ENCODE measurements at regions not wholly inside any gene's neighbourhood (a gene's known extent, or its start where the extent isn't known, plus 50 kb on each side); places are given as distances from the start of the nearest gene placed in this dataset.

DNA sequence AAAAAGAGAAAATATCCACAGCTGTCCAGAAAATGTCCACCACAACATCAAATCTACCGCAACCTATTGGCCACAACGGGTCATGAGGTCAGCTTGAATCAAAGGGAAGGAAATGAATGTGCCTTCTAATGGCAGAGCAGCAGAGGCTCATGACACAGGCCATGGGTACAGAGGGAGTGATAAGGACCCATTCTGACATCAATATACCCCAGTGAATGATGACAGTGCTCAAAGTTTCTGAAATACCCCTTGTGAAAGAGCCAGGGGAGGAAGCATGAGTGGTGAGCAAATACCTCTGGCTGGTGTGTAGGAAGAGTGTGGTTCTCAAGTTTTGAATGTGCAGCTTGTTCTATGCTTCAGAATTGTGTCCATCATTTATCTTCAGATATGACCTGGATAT, 348.2 kb downstream of the IRX1 start:
- no peak for DNase-seq (ENCODE audit: extremely low read depth, low read depth)

DNA sequence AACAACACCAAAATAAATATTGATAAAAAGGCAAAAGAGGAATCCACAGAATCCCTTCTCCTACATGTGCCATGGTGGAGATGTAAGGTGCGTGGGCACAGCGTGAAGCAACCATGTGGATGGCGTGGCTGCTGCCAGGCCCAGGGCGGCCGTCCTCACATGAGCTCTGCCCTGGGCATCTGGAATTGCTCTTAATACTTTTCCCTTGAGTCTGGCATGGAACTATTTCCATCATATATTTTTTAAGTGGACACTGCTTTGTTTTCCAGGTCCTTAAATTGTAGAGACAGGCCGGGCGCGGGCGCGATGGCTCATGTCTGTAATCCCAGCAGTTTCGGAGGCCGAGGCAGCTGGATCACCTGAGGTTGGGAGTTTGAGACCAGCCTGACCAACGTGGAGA, 349.3 kb downstream of the IRX1 start:
- DNase-seq (ENCODE audit: extremely low read depth, low read depth), result no peak

DNA sequence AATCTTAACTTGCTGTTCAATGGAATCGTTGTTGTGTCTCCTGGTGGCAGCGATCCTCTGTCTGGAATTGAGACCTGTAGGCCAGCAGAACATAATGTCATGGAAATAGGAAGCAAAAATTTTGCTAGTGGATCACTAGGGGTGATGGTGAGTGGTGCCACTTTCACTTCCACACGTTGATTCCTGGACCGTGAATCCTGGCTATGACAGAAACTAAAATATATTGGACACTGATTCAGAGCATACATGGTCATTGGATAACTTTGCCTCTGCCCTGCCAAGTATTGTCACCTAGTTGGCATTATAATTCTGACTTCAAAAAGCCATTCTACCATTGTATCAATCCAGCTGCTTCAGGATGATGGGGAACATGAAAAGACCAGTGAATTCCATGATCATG, 353.2 kb downstream of the IRX1 start:
- no peak for DNase-seq (ENCODE audit: extremely low read depth, low read depth)

DNA sequence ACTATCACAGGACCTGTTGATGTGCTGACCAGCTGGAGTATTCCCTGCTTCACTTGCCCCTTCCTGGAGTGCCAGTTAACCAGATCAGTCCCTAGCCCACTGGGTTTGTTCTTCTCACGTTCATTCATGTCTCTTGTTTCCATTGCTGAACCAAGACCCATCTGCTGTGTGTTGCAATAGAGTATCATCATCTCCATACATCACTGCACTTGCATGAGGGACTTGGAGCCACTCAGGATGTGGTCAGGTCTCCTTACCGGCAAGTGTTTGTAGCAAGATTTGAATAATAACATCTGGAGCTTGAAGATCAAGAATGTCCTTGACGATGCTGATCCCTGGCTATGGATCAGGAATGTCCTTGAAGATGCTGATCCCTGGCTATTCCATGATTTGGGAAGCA, 358.6 kb downstream of the IRX1 start:
- DNase-seq (ENCODE audit: extremely low read depth, low read depth), result no peak

DNA sequence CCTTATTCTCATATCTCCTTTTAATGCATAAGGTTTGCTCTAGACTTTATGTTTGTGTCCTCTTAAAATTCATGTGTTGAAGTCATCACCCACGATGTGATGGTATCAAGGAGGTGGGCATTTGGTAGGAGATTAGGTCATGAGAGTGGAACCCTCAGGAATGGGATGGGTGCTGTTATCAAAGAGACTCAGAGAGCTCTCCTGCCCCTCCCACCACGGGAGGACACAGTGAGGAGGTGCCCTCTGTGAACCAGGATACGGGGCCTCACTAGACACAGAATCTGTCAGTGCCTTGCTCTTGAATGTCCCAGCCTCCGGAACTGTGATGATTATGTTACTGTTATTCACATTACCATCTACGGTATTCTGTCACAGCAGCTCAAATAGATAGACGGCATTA, 359.0 kb downstream of the IRX1 start:
- no peak for DNase-seq (ENCODE audit: extremely low read depth, low read depth)

DNA sequence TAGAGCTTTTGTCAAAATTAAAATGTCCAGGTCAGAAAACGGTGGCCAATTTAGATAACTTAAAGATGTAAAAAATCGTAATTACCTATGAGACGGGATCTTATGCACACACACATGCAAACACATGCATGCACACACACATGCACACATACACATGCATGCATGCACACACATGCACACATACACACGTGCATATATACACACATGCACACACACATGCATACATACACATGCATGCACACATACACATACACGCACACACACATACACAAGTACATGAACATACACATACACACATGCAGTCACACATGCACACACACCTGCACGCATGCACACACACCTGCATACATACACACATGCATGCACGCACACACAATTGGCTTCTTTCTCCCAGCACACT, 362.0 kb downstream of the IRX1 start:
- DNase-seq (ENCODE audit: extremely low read depth, low read depth), result no peak

DNA sequence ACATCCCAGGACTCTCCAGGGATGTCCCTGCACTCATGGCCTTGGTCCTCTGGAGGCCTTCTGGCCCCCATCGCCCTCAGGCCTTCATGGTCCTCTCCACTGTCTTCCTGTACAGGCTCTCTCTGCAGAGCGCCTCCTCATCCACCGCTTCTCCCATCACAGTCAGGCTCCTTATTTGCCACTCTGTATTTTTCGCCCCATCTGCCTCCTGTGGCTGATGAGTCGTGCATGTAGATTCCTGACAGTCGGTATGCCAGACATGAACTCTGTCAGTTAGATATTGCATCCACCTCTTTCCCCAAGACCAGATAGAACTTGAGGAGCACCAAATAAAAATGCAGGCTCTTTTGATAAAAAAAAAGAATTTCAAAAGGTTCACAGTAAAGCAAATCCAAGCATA, 362.8 kb downstream of the IRX1 start:
- DNase-seq (ENCODE audit: extremely low read depth, low read depth), result no peak

DNA sequence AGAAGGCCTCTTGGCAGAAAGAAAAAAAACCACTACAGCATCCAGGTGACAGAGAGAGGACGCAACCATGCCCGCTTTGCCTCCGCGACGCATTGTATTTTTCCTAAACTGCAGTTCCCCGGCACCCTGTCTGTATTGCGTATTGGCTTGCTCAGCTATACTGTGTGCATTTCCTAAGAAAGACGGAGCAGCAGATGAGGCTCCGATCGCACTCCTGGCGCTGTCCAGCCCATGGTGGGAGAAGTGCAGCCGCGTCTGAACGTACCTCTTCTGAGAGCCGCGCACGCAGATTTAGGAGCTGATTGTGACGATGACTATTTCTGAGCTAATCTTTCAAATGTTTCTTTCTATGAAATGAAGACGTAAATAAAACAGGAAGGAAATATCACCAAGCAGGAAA, 366.5 kb downstream of the IRX1 start:
- no peak for DNase-seq (ENCODE audit: extremely low read depth, low read depth)

DNA sequence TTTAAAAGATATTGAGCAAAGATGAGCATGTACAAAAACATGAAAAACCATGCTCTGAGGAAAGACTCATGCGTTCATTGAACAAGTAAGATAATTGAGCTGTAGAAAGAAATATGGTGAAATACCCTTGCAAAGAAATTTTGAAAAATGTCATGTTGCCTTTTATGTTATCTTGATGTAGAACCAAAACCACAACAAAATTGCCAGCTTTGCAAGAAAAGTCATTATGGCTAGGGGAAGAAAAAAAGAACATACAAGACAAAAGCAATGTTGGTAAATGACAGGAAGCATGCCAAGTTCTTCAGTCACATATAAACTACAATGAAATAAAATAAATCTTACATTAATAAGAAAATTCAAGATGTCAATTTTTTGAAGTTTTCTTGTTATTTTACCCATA, 368.0 kb downstream of the IRX1 start:
- DNase-seq (ENCODE audit: extremely low read depth, low read depth), result no peak

DNA sequence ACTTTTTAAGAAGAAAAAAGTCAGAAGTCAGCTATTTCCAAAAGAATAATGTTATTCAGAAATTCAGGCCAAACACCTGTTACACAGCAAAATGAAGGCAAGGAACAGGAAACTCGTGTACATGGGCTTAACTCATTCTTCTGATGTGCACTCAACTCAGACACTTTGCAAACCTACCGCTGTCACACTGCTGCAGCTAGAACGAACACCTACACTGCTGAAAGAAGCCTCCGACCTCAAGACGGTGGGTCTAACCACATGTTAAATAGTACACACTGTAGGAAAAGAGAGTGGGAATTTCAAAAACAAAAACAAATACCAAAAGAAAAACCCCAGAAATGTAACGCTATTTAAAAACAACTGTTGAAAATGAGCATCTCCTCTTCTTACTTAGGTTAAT, 384.5 kb downstream of the IRX1 start:
- DNase-seq (ENCODE audit: extremely low read depth, low read depth), result no peak

DNA sequence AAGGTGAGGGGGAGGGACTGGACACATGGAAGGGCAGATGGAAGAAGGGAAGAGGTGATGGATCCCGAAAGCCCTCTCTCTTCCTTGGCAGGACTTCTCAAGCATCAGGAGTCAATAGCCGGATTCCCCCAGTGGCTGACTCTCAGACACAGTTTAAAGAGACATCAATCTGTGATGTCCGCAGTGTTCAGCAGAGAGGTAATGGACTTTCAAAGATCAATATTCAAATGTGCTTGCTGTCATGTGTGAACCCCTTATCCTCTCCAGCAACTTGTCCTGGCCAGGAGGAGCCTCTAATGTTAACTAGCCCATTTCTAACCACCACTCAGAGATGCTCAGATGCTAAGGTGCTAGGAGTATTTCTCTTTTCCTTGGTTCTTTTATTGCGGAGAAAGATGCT, 392.2 kb downstream of the IRX1 start:
- no peak for DNase-seq (ENCODE audit: extremely low read depth, low read depth)

DNA sequence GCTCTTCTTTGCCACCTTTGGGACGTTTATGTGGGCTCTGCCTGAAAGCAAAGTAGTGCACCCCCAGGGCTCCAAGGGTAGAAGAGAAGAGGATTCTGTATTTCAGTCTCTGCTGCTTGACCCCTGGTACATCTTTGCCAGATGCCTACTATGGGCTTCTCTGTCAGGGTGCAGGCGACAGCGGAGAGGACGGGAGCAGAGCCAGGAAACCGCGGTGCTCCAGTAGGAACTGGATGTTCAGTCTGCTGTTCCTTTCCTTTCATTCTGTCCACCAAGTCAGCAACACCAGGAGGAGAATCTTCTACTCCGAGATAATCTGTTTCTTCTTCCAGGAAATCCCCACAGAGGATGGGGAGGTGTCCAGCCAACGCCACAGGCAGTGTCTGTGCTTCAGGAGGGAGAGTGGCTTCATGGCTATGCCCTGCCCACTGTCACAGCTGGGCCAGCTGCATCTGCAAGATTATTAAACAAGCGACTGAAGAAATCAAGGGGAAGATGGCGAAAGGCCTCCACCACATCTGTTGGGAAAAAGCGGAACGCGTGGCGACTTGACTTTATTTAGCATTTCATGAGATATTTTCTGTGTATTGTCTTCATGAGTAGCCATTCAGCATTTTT, 398.3 kb downstream of the IRX1 start:
- no peak for DNase-seq (ENCODE audit: extremely low read depth, low read depth)

DNA sequence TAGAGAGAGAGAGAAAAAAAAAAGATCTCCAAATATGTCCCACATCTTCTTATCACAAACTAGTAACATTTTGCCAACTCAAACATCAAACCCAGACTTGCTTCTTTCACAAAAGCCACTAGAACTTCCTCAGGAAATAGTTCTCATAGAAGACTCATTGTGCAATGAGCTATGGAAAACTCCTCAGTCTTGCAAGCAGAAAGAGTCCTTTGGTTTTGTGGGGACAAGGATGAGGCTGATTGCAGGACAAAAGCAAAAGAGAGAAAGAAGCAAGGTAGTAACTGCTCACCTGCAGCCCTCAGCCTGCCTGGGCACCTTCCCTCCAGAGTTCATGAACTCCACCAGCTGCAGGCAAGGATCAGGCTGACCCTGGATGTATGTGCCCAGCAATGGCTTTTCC, 399.0 kb downstream of the IRX1 start:
- DNase-seq (ENCODE audit: extremely low read depth, low read depth), result no peak

DNA sequence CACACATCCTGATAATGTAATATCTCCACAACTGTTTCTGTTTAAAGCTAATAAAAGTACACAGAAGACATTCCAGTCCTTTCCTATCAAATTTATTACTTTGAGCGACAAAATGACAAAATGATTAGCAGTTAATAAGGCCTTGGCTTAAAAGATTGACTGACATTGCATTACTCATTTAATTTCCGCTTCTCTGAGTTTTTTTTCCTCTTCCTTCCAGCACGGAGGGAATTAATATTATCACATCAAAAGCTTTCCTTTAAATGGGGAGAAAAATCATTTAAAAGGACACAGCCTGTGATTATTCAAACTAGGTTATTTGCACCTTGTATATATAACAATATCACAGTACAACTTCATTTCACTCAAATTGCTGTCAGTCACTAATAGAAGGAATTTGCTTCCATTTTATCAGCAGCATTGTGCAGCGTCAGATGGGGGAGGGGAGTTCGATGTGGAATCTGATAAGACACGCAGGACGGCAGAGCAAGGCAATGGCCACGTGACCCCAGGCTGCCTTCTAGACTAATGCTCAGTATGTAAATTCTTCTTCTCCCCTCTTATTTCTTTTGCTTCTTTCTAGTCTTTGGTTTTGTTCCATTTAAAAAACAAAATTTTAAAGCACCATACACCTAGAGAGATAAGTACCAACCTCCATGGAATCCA, 400.5 kb downstream of the IRX1 start:
- no peak for DNase-seq (ENCODE audit: extremely low read depth, low read depth)

DNA sequence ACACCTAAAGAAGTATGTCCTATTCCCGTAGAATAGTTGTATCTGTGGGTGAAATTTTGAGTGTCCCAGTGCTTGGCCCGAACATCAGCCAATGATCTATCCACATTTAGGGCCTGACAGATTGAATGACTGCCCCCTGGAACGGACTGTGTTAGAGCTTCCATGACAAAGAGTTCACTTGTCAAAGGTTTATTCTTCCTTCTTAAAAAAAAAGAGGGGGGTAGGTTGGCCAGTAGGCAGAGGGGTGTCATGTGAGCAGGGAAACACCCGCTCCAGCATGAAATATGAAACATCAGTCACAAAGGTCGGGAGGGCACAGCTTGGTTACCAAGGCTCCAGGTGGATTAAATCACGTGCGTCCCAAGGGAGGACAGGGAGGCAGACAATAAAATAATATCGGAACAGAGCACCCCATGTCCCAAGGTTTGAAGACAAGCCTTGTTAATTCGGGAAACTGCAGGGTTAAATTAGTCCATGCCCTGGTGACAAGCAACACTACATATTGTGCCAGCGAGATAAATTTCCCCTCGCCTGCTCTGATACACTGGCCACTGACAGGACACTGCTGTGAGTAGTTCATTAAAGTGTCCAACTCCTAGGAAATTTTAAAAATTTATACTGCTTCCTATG, 401.2 kb downstream of the IRX1 start:
- DNase-seq (ENCODE audit: extremely low read depth, low read depth), result no peak

DNA sequence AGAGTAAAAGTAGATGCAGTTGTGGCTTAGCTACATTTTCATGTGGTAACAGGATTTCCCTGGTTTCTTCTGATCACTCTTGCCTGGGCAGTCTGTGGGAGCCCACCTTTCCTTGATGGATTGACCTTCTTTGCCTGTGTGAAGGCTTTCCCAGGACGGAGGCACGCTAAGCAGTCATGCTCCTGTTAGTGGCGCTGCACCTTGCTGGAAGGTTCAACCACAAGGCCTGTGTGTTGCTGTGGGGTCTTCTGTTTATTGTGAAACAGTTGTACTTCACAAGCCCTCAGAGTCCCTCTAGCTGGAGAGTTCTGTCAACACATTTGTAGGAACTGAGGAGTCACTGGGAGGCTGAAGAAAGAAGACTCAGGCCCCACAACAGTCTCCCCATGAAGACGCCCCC, 402.0 kb downstream of the IRX1 start:
- DNase-seq (ENCODE audit: extremely low read depth, low read depth), result no peak

DNA sequence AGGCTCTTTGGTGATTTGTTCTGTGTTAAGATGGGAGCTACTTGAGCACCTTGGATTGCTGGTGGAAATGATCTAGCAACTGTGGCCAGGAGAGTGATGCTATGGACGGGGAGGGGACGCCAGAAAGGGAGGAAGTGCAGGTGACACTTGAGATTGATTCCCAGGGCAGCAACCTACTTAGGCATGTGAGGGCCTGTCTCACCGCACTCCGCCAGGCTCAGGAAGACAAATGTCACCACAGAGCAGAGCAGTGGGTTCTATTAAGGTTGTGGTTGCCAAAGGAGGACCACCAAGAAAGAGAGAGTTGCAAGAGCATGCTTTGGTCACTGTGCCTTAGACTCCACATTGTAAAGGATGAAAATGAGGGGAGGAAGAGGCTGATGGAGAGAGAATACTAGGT, 404.3 kb downstream of the IRX1 start:
- no peak for DNase-seq (ENCODE audit: extremely low read depth, low read depth)

DNA sequence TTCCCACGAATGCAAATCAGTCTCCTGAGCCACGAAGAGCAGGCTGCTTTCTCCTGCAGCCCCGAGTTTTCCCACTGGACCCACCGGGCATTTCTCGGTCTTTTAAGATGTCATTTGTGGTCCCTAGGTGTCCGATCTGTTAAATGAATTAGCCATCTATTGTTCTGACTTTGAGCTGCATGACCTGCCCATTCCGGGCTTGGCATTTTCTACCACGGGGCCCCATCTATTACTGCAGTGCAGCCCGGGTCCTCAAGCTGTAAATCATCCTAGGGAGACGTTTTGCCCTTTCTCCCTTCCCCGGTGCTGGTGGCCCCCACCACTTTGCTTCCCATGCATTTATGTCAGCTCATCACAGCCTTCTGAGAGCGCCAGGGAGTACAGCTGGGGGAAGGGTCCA, 405.4 kb downstream of the IRX1 start:
- no peak for DNase-seq (ENCODE audit: extremely low read depth, low read depth)

DNA sequence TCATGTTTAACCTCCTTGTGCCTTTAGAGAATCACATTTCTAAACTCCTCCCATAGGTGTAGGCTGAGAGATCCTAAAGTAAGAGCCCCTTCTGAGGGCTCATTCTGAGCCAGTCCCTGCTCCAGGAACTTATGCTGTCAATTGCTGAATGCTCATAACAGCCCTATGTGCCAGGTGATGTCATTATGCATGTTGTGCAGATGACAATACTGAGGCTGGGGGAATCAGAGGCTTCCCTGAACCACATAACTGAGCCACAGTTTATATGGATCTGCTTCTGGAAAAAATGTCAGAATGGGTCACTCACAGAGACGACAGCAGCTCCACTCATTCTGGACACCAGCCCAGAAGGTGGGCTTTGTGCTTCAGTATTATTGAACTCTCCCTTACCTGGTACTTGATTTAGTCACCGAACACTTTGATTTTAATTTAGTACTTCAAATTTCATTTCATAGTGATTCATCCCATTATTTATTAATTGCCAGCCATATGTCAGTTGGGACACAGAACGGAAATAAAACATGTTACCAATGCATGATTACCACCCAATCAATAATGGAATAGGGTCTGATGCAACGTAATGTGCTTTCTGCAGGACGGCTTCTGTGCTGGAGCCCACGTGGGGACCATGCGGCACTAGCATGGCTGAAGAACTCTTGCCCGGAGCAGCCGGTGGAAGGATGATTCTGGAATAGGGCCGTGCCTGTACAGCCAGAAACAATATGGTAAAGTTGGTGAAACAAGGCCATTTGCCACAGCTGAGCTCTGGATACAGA, 406.3 kb downstream of the IRX1 start:
- DNase-seq (ENCODE audit: extremely low read depth, low read depth), result no peak

DNA sequence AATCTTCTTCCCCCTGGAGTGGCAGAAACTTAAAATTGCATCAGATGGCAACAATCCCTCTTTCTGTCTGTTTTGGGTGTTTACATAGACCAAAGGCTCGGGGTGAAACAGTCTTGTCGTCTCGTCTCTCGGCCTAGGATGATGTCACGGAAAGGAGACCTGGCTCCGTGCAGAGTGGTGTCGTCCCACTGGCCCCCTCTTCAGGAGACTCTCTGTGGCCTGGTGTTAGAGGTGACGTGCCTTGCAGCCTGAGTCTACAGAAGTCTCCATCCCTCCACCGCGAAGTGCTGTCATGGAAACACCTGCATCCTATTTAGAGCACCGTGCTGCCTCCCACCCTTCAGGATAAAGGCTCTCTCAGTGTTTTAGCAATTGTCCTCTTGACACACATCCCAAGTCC, 409.7 kb downstream of the IRX1 start:
- DNase-seq (ENCODE audit: extremely low read depth, low read depth), result no peak

DNA sequence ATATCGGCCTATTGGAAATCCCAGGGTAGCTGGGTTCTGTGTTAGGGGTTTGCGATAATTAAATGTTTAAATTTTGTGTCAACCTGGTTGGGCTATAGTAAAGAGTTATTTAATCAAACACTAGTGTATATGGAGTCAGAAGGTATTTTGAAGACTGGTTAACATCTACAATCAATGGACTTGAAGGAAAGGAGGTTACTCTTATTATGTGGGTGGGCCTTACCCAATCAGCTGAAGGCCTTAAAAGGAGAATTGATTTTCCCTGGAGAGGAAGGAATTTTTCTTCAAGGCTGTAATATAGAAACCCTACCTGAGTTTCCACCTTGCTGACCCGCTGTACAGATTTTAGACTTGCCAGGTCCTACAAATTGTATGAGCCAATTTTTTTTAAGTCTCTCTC, 411.4 kb downstream of the IRX1 start:
- DNase-seq (ENCODE audit: extremely low read depth, low read depth), result no peak

DNA sequence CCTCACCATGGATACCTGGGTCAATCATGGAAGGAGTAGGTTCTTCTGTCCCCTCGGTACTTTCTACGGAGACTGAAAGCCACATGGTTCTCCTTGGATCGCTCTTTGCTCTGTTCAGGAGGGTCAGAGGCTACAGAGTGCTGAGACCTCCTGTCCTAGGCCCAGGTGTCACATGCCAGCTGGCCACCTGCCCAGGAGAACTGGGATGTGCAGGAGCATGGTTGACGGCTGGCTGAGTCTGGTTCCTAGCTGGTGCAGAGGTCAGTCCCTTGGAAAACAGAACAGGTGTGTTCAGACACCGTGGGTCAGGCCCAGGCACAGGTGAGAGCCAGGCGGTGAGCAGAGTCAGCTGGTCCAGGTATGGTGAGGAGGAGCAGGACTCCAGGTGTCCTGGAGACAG, 416.3 kb downstream of the IRX1 start:
- DNase-seq (ENCODE audit: extremely low read depth, low read depth), result no peak

Data from NCI-H460 (cell line).